ENCODE measurements at regions not wholly inside any gene's neighbourhood (a gene's known extent, or its start where the extent isn't known, plus 50 kb on each side); places are given as distances from the start of the nearest gene placed in this dataset.
"Not testable (repeated sequence)": the region's sequence is repeated elsewhere in the genome, so short reads cannot be mapped to it uniquely, and the experiment has no call there.

DNA sequence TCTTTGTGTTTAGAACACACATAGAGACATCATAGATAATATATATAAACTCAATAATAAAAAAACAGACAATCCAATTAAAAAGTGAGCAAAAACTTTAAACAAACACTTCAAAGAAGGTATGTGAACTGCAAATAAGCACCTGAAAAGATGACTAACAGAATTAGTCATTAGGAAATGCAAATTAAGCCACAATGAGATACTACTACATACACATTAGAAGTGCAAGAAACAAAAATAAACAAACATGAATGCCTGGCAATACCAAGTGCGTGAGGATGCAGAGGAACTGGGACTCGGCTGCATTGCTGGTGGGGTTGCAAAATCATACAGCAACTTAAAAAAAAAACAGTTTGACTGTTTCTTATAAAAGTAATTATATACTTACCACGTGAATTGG, 799.0 kb downstream of the KCNJ2 start:
- in situ Hi-C loops (cut with HindIII; ENCODE audit: low sequenced_read_pairs): no loop called here

DNA sequence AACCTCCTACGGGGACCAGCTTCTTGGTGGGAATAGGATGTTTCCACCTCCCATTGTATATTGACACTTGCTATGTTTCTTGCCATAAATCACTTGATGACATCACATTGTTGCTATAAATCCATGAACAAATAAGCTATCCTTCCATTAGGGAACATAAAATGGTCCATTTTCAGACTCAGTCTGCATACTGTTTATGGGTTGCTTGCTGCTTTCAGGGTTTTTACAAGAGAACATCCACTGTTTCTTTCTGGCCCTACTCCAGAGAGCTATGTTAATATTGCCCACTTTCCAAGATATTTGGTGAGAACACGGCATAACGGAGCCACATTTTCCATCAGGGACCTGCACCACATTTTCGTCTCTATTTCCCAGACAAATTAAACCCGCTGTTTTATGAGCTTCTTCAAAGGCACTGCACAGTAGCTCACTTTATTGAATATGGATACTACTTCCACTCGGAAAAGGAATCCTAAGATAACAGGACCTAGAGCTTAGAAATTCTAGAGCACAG, 800.2 kb downstream of the KCNJ2 start:
- in situ Hi-C loops (cut with HindIII; ENCODE audit: low sequenced_read_pairs): no loop called here

DNA sequence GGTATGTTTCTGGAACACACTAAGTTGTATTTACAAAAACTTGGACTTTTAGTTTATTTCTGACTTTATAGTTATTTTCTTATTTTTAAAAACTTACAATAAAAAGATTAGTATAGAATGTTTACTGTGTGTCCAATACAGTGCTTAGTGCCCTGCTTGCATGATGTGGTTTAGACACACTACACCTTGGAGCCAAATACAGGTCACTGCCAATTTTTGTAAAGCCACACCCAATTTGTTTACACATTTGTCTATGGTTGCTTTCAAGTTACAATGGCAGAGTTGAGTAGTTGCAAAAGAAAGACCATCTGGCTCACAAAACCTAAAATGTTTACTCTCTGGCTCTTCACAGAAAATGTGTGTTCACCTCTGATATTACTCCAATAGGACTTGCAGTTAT, 807.1 kb downstream of the KCNJ2 start:
- in situ Hi-C loops (cut with HindIII; ENCODE audit: low sequenced_read_pairs): no loop called here

DNA sequence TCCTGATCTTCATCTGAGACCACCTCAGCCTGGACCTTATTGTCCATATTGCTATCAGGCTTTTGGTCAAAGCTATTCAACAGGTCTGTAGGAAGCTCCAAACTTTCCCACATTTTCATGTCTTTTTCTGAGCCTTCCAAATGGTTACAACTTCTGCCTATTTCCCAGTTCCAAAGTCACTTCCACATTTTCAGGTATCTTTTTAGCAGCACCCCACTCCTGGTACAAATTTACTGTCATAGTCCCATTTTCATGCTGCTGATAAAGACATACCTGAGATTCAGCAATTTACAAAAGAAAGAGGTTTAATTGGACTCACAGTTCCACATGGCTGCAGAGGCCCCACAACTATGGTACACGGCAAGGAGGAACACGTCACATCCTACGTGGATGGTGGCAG, 815.5 kb downstream of the KCNJ2 start:
- in situ Hi-C loops (cut with HindIII; ENCODE audit: low sequenced_read_pairs): no loop called here

DNA sequence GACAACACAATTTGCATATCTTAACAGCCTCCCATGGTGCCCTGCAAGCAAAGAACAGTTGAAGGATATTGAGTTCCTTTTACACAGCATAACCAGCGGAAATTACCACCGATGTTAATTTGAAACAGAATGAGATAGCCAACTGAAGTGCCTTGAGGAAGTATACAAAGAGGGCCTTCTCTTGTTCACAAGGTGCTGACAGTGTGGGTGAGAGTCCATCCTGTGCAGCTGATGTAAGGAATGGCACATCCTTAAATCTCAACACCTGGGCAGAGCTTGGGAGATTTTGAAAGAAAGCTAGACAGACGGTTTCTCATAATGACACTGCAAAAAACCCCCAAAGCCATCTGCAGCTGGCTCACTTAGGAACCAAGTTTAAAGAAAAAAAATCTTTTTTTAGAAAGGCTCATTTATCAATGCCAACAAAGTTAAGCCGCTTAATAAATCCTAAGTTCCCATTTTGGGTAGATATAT, 818.6 kb downstream of the KCNJ2 start:
- in situ Hi-C loops (cut with HindIII; ENCODE audit: low sequenced_read_pairs): no loop called here

DNA sequence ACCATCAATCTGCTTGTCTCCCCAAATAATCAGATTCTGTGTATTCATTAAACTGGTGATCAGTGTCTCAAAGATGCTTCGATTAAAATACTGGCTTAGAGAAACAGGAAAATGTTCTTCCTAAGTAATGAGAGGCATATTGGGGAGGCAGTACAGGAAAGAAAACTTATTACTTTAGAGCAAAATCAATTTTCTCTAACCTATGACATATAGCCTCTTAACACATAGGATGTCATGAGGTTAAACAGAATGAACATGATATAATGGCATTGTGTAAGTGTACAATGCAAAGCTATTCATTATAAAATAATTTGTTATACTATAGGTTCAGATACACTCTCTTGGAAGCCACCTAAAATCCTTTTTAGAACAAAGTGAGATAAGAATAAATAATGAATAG, 819.3 kb downstream of the KCNJ2 start:
- in situ Hi-C loops (cut with HindIII; ENCODE audit: low sequenced_read_pairs): no loop called here

DNA sequence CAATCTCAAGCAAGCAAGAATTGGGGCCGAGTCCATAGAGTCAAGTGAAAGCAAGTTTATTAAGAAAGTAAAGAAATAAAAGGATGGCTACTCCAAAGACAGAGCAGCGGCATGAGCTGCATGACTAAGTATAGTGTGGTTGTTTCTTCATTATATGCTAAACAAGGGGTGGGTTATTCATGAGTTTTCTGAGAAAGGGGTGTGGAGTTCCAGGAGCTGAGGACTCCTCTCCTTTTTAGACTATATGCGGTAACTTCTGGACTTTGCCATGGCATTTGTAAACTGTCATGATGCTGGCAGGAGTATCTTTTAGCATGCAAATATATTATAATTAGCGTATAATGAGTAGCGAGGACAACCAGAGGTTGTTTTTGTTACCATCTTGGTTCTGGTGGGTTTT, 819.9 kb downstream of the KCNJ2 start:
- in situ Hi-C loops (cut with HindIII; ENCODE audit: low sequenced_read_pairs): no loop called here

DNA sequence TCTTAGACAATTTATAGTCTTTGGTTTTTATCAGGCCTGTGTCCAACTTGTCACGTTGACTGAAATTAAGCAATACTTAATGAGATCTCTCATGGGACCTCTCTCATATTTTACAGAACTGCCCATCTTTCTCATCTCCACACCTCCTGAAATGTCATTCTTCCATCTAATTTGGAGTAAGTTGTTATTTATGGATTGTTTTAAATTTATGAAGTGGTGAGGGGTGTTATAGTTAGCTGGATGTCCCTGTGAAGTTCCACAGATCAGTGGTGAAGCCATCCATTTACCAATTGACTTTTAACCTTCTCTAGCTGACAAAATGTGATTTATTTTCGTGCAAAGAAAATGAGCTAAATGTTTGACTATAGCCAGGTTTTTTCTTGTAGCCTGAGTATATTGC, 824.9 kb downstream of the KCNJ2 start:
- in situ Hi-C loops (cut with HindIII; ENCODE audit: low sequenced_read_pairs): no loop called here

DNA sequence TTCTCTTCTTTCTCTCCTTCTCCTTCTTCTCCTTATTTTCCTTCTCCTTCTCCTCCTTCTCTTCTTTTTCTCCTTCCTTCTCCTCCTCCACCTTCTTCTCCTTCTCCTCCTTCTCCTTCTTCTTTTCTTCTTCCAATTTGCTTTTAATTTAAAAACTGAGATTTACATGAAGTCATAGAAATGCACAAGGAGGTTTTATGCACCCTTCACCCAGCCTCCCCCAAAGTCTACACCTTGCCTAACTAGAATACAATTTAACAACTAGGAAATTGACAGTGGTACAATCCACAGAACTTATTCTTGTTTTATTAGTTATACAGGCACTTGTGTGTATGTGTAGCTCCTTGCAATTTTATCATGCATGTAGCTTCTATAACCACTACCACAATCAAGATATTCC, 826.7 kb downstream of the KCNJ2 start:
- in situ Hi-C loops (cut with HindIII; ENCODE audit: low sequenced_read_pairs): no loop called here

DNA sequence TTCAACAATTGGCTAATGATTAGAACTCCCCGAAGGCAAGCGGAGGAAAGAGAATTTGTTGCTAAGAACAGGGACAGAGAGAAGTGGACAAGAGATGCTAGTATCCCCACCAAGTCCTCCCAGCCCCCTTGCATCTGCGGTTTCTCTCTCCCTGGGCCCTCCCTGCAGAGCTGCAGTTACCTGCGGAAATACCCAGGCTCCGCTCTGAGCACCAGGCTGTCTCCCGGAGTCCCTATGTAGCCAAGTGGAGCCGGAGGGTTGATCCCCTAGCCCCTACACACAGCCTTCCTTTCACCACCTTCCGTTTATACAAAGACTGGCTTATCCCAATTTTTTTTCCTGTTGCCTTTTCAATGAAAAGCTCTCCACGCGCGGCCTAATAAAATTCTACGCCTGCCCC, 834.4 kb downstream of the KCNJ2 start:
- in situ Hi-C loops (cut with HindIII; ENCODE audit: low sequenced_read_pairs): no loop called here

DNA sequence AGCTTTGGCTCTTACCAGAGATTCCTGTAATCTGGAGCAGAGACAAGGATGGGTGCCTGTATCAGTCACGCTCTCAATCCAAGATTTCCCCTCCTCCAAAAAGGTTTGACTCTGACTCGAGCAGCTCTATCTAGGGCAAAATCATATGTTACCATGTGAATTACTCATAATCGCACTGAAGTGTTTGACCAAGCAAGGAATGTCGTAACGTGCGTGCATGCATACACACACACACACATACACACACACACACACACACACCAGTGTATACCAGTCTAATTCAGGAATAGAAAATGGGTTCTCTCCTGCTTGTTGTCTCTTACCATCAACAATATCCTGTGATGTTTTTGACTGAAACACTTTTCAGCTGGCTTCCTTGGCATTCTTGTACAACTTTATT, 835.1 kb downstream of the KCNJ2 start:
- in situ Hi-C loops (cut with HindIII; ENCODE audit: low sequenced_read_pairs): no loop called here

DNA sequence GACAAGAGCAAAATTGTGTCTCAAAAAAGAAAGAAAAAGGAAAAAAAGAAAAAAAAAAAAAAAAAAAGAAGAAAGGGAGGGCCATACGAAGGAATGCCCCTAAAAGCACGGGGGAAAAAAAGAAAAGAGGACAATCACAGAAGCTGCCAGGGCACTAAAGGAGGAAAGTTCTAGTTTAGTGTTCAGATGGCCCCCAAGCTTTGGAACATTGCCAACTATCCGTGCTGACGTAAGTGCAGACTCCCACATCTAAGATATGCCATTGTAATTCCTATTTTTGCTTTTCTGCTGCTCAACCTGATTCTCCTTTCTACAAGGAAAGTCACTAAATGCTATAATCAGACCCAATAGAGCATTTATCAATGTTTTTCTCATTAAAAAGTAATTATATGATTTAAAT, 842.1 kb downstream of the KCNJ2 start:
- in situ Hi-C loops (cut with HindIII; ENCODE audit: low sequenced_read_pairs): no loop called here

DNA sequence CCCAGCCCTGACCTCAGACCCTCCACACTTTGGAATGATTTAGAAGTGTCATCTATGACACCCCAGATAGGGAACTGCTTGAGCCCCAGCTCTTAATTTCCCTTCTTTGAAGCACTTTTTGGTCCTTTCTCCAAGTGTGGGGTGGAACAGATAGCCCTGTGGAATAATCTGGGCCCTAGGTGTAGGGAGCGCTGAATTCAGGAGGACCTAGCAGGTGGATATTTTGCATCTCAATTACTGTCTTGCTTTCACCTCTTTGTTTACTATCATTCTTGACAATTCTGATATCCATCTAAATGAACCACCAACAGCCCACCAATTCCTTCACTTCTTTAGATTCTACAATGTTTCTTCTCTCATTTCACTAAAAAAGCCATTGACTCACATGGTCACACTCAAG, 850.4 kb downstream of the KCNJ2 start:
- in situ Hi-C loops (cut with HindIII; ENCODE audit: low sequenced_read_pairs): no loop called here

DNA sequence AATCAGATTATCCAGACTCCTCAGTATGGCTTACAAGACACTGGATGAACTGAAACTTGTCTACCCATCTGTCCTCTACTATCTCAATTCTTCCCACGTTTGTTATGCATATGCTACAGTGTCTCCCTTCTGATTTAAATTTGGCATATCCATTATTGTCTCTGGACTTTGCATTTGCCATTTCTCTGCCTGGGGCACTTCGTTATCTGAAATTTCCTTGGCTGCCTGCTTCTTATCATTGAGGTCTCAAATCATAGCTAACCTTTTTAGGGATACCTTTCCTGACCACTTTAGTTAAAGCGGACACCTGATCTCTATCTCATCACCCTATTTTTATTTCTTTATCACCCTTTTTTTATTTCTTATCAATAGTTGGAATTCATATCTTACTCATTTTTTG, 853.4 kb downstream of the KCNJ2 start:
- in situ Hi-C loops (cut with HindIII; ENCODE audit: low sequenced_read_pairs): no loop called here

DNA sequence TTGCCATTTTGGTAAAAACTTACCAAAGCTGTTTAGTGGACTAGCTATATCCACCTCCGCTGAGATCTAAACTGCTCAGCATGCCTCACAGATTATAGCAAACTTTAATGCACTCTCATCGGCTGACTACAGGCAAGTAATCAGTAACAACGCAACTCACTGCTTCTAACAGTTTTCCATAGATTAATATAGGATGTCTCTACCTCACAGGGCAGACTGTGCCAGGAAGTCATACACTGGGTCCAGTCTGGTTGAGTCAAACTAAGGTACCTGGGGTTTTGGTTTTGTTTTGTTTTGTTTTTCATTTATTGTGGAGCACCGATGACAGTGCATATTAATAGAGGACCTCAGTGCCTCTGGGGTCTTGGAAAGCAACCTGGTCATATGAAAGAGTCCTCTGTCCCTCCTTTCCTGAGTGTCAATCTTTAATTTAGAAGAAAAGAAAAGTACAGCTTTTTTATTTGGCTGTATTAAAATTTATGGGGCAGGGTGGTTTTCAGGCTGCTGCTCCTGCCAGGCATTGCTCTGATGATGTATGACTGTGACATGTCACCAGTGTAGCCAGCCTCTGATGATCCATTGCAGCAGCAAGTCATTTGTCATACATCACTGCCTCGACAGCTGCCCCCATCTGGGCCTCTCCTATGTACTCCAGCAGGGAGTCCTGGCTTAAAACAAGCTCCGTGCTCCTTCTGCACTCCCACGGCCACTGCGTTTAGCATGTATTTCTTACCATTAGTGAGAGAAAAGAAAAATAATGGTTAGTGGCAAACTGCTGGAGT, 854.1 kb downstream of the KCNJ2 start:
- in situ Hi-C loops (cut with HindIII; ENCODE audit: low sequenced_read_pairs): no loop called here

DNA sequence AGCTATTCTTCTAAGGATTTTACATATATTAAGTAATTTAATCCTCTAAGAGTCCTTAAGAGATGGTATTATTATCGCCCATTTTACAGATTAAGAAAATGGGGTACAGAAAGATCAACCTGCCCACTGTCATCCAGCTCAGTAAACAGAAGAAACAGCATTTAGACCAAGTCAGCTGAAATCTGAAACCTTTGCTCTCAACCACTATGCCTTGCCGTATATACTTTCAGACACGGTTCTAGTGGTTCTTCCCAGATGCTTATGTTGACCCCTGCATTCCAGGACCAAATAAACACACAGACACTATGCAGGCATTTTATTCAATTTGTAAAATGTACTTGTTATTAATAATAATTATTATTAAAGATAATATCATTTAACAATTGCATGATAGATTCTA, 854.8 kb downstream of the KCNJ2 start:
- in situ Hi-C loops (cut with HindIII; ENCODE audit: low sequenced_read_pairs): no loop called here

DNA sequence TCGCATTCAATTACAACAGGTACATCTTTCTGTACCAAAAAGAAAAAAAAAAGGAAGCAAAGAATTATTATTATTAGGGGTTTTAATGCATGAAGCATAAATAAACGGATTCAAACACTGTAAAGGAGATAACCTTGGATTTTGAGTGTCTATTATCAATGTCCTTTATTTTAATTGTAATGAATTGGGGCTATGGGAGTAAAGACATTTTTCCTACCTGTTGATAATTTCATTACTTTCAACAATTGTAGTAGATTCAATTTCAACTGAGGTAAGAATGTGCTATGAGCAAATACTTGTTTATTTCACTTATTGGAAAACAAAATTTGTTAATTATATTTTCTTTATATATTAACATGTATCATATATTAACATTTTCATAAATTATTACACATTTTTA, 855.6 kb downstream of the KCNJ2 start:
- in situ Hi-C loops (cut with HindIII; ENCODE audit: low sequenced_read_pairs): no loop called here

DNA sequence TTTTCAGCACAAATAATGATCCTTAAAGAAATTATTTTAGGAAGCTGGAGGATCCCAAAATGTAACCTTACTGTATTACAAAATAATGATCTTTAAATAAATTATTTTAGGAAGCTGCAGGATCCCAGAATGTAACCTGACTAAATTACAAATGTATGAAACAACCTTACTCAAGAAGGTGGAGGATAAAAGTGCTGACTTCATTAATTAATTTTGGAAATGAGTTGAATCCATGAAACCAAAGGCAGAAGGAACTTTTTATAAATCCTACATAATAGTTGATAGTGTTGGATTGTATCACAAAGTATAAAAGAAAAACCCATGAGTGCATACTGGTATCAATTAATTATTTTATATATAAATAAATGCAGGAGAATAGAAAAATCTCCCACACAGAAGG, 859.9 kb downstream of the KCNJ2 start:
- in situ Hi-C loops (cut with HindIII; ENCODE audit: low sequenced_read_pairs): no loop called here

DNA sequence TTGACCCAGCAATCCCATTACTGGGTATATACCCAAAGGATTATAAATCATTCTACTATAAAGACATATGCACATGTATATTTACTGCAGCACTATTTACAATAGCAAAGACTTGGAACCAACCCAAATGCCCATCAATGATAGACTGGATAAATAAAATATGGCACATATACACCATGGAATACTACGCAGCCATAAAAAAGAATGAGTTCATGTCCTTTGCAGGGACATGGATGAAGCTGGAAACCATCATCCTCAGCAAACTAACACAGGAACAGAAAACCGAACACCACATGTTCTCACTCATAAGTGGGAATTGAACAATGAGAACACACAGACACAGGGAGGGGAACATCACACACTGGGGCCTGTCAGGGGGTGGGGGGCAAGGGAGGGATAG, 862.0 kb downstream of the KCNJ2 start:
- in situ Hi-C loops (cut with HindIII; ENCODE audit: low sequenced_read_pairs): not testable (repeated sequence)

DNA sequence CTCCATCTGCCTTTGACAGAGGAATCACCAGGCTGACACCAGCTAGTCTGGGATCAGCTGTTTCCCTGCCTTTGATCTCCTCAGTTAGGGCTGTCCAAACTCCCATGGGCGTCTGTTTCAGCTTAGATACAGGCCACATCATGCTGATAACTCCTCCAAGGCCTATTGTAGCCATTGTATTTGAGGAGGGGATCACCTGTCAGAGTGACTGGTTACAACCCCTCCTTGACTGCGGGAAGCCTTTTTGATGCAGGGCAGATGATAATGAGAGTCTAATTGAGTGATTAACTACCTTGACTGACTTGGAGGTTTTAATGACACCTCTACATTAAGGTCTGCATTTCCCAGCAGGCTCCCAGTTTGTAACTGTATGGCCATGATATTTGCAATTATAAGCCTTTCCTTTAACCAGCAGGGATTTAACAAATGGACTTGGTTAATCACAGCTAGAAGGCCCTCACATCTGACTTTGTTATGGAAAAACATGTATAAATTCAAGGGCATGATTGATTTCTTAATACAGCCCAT, 863.5 kb downstream of the KCNJ2 start:
- in situ Hi-C loops (cut with HindIII; ENCODE audit: low sequenced_read_pairs): no loop called here

DNA sequence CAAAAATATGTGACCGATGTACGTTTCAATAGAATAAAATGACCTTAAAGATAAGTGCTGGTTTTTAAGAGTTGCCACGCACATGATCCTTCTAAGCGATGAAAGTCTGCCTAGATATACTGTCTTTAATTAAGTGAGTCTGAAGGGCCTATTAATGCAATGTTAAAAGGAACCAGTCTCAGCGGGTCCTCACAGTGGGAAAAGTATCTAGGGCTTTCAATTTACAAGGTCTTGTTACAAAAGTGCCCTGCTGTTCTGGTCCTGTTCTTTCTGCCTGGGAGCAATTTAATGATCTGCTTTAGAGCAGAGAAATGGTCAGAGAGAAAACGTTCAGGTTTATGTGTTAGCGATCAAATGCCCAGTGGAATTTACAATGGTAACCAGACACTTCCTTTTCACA, 864.0 kb downstream of the KCNJ2 start:
- in situ Hi-C loops (cut with HindIII; ENCODE audit: low sequenced_read_pairs): no loop called here

DNA sequence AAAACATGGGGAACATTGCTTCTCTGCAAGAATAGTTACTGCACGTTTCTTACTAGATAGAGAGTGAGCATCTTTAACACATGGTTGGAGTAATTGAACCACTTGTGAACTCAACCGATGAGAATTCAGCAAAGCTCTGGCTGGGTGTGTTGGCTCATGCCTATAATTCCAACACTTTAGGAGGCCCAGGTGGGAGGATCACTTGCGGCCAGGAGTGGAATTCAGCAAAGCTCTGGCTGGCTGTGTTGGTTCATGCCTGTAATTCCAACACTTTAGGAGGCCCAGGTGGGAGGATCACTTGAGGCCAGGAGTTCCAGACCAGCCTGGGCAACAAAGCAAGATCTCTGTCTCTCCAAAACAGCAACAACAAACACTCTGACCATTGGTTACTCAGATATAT, 865.9 kb downstream of the KCNJ2 start:
- in situ Hi-C loops (cut with HindIII; ENCODE audit: low sequenced_read_pairs): no loop called here

DNA sequence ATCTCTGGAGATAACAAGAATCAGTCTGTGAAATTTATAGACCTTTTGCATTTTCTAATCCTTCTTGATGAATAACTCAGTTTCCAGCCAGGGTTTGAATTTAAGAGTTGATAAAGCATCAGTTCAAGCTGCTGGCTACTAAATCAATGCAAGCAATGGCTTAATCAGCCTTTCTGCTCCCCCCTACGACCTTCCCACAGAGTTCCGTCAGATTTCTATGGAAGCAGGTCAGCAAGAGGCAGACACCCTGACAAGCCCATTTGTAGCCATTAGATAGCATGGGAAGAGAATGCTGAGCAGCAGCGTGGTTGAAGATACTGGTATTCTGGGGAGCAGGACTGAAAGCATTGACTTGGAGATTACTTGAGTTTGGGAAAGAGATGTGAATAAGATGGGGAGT, 868.1 kb downstream of the KCNJ2 start:
- in situ Hi-C loops (cut with HindIII; ENCODE audit: low sequenced_read_pairs): no loop called here

Measured in DLD1 (cell line).